ENCODE measurements at regions not wholly inside any gene's neighbourhood (a gene's known extent, or its start where the extent isn't known, plus 50 kb on each side); places are given as distances from the start of the nearest gene placed in this dataset.

GRCh38 chr6:43916924-43917877 is 147.2 kb downstream of the VEGFA start (continued):
- TF ChIP-seq ZNF468 (CRISPR knock-in tag; IDR thresholded peaks at IDR 0.05), result no peak; the same call in 1 of the 2 replicates
- peak; percentile 86 for TF ChIP-seq MIXL1 (CRISPR knock-in tag; IDR thresholded peaks at IDR 0.05)
- TF ChIP-seq RXRA (CRISPR knock-in tag; IDR thresholded peaks at IDR 0.05), result peak; percentile 99
- no peak; the same call in 1 of the 2 replicates for TF ChIP-seq SNAI1 (CRISPR knock-in tag; IDR thresholded peaks at IDR 0.05; ENCODE audit: borderline replicate concordance)
- TF ChIP-seq SPEN (CRISPR knock-in tag; IDR thresholded peaks at IDR 0.05; ENCODE audit: low read depth), result peak; percentile 78
- TF ChIP-seq CC2D1A (CRISPR knock-in tag; IDR thresholded peaks at IDR 0.05), result 0 out of 2 replicates have a peak, but pooled peaks have one; percentile 46
- TF ChIP-seq ZNF749 (CRISPR knock-in tag; IDR thresholded peaks at IDR 0.05; ENCODE audit: borderline replicate concordance), result peak; percentile 83; the same call in 1 of the 2 replicates
- TF ChIP-seq DMAP1 (CRISPR knock-in tag; IDR thresholded peaks at IDR 0.05), result peak; percentile 54
- peak; percentile 69 for TF ChIP-seq ZNF546 (CRISPR knock-in tag; conservative IDR thresholded peaks at IDR 0.05)
- TF ChIP-seq ZMYM3 (CRISPR knock-in tag; IDR thresholded peaks at IDR 0.05), result peak; percentile 97
- no peak for TF ChIP-seq FIP1L1 (IDR thresholded peaks at IDR 0.05; ENCODE audit: borderline replicate concordance, insufficient read depth, low read depth, low read length)
- TF ChIP-seq SMARCC2 (IDR thresholded peaks at IDR 0.05), result no peak
- peak in 1 of 2 experiments; percentile 21; a peak in 1 of 4 replicates for TF ChIP-seq REST (IDR thresholded peaks at IDR 0.05; ENCODE audit: borderline replicate concordance in 1 of 2, low read depth in 1 of 2, low read length in 2 of 2)
- peak; percentile 23; the same call in 1 of the 2 replicates for TF ChIP-seq JUND (CRISPR knock-in tag; IDR thresholded peaks at IDR 0.05)
- TF ChIP-seq FOXP1 (IDR thresholded peaks at IDR 0.05), result no peak; the same call in 1 of the 2 replicates
- TF ChIP-seq FOXP1 (CRISPR knock-in tag; IDR thresholded peaks at IDR 0.05), result peak; percentile 73
- peak; percentile 92; the same call in 1 of the 2 replicates for TF ChIP-seq SSRP1 (CRISPR knock-in tag; IDR thresholded peaks at IDR 0.05)
- peak; percentile 76; the same call in 1 of the 2 replicates for TF ChIP-seq ARID2 (CRISPR knock-in tag; IDR thresholded peaks at IDR 0.05; ENCODE audit: borderline replicate concordance)
- peak; percentile 74; the same call in 1 of the 2 replicates for TF ChIP-seq ZNF441 (CRISPR knock-in tag; IDR thresholded peaks at IDR 0.05; ENCODE audit: borderline replicate concordance)
- peak; percentile 80 for TF ChIP-seq UBTF (CRISPR knock-in tag; IDR thresholded peaks at IDR 0.05)
- TF ChIP-seq ZNF275 (CRISPR knock-in tag; IDR thresholded peaks at IDR 0.05; ENCODE audit: borderline replicate concordance), result no peak
- TF ChIP-seq ZNF496 (CRISPR knock-in tag; IDR thresholded peaks at IDR 0.05; ENCODE audit: insufficient replicate concordance), result no peak
- peak; percentile 97 for TF ChIP-seq GATAD2A (CRISPR knock-in tag; IDR thresholded peaks at IDR 0.05)
- no peak for TF ChIP-seq MAFF (IDR thresholded peaks at IDR 0.05; ENCODE audit: low read depth, low read length)
